MM.1S (cell line): ENCODE measurements at regions not wholly inside any gene's neighbourhood (a gene's known extent, or its start where the extent isn't known, plus 50 kb on each side); places are given as distances from the start of the nearest gene placed in this dataset.

ENCODE experiments used
- EZH2phosphoT487 ChIP-seq: fragments of 300-600 bp; sonication (generic); IDR thresholded peaks from 2 replicates; pipeline ENCODE4 v1.6.1; 2018; ENCODE audit warnings: antibody characterized with exemption, low read length
- TF ChIP-seq, protein P1 (sequence below): fragments of 300-600 bp; sonication (generic); IDR thresholded peaks from 2 replicates; pipeline ENCODE4 v1.5.1; 2016; ENCODE audit warnings: antibody characterized with exemption, low read length, mixed read lengths

DNA sequence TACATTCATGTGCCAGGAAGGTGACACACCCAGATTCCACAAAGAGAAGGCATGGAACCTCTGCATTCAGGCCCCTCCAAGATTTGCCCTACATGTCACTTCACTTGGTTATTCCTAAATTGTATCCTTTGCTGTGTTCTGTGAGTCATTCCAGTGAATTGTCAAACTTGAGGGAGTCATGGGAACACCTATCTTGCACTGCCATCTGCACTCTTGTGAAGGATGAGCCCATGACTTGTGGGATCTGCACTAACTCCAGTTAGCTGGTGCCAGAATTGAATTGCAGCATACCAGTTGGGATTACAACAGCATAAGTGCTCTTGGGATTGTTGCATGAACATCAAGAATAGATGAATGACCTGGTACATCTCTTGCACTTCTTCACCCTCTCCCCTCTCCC lies 1288.0 kb upstream of the ZEB2 start:
- TF ChIP-seq, protein P1, sequence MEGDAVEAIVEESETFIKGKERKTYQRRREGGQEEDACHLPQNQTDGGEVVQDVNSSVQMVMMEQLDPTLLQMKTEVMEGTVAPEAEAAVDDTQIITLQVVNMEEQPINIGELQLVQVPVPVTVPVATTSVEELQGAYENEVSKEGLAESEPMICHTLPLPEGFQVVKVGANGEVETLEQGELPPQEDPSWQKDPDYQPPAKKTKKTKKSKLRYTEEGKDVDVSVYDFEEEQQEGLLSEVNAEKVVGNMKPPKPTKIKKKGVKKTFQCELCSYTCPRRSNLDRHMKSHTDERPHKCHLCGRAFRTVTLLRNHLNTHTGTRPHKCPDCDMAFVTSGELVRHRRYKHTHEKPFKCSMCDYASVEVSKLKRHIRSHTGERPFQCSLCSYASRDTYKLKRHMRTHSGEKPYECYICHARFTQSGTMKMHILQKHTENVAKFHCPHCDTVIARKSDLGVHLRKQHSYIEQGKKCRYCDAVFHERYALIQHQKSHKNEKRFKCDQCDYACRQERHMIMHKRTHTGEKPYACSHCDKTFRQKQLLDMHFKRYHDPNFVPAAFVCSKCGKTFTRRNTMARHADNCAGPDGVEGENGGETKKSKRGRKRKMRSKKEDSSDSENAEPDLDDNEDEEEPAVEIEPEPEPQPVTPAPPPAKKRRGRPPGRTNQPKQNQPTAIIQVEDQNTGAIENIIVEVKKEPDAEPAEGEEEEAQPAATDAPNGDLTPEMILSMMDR: no peak
- no peak for TF ChIP-seq EZH2phosphoT487
